Hematopoietic multipotent progenitor cell (in vitro differentiated cells): ENCODE measurements at regions not wholly inside any gene's neighbourhood (a gene's known extent, or its start where the extent isn't known, plus 50 kb on each side); places are given as distances from the start of the nearest gene placed in this dataset.

ENCODE experiments used
- DNase-seq, 3 donors: peaks; one replicate each; pipeline ENCODE4 v3.0.0-alpha.2; 2011 to 2015; ENCODE audit warnings: low read depth in 2 of 3, low spot score in 2 of 3

DNA sequence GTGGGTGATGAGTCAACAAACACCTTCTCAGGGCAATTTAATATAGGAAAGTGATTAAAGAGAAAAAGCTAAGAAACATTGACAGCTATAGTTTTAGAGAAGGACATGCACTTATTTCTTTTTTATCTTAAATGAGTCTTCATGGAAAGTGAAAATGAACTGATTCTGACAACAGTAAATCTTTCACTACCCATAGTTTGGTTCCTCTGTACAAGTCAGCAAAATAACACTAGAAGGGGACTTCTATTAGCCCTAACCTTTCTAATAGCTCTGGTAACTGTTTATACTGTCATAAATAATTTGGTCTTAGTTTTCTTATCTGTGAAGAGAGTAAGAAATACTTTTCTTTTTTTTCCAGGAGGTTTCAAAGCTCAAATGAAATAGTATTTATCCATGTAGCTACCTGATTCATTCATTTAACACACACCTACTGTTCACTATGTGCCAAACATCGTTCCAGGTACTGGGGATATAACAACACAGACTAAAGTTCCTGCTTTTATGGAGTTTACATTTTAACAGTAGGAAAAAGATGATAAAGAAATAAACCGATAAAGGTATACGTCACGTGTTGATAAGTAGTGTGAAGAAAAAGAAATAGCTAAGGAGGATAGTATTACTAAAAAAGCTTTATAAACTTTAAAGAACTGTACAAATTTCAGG, 148.2 kb downstream of the PCSK1 start:
- no peak for DNase-seq

GRCh38 chr5:96283589-96283988, 149.5 kb downstream of the PCSK1 start:
- no peak for DNase-seq

GRCh38 chr5:96282020-96282419, 151.0 kb downstream of the PCSK1 start:
- no peak for DNase-seq

GRCh38 chr5:96280946-96281393, 152.1 kb downstream of the PCSK1 start:
- no peak for DNase-seq

GRCh38 chr5:96279801-96280542, 153.1 kb downstream of the PCSK1 start:
- DNase-seq, result no peak

- no peak for DNase-seq
These were observed 154.1 kb downstream of the PCSK1 start for GRCh38 chr5:96278981-96279380.

DNA sequence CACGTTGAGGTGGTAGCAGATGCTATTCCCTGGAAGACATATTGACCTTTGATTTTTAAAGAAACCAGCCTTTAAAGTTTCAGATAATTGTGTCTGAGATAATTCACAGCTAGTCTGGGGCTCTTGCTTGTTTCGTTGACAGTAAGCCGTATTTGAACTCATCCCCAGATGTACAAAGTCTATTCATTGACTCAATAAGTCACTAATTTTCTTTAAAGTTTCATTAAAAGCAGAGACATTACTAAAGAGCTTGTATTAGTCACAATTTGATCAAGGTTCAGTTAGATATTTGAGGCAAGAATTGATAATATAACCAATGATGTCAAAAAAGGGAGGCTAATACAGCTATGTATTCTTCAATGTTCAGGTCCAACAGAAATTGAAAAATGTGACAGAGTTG, 158.0 kb downstream of the PCSK1 start:
- no peak for DNase-seq

- no peak for DNase-seq
These were observed 167.6 kb downstream of the PCSK1 start for GRCh38 chr5:96265487-96265886.

DNA sequence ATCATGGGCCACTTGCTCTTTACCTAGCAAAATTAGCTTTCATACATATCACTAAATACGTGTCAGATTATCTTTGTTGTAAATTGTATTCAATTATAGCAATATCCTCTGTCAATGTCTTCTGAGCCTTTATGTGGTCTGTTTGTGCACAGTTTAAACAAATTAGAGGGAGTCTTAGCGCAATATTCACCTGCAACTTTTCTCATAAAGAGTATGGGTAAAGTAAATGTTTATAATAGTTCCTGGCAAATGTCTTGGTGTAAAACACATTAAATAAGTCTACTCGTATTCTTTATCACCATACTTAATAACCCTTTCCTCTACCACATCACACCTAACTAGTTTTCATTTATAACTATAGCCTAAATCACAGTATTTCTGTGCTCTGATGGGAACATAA, 169.0 kb downstream of the PCSK1 start:
- no peak for DNase-seq

DNA sequence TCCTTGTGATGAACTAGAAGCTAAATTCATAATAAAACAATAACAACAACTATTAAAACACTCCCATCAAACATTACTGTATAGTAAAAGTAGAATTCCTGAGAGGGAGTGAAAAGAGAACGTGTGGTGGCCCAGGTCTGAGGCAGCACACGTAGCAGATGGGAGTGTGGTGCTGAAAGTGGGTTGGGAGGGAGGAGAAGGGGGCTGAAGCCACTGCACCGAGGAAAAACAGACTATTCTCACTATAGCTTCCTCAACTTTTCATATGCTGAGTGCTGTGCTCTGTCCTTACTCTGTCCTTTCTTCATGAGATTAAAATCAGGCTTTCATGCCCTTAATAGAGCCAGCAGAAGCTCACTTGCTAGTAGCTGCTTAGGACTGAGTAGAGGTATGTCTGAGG, 170.9 kb downstream of the PCSK1 start:
- DNase-seq, result no peak

DNA sequence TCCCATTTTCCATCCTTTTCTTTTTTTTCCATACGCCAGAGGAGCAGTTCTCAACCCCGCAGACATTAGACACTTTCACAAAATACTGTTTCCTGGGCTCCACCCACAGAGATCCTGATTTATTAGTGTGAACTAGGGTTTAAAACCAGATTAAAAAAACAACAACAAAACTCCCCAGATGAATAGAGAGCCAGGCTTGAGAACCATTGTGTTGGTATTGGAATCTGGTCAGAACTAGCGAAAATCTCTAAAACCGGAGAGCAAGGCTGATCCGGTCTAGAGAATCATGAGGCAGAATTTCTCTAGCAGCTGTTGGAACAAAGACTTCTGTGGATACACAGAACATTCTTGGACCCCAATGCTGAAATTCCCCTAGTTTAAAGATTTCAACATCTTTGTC, 173.0 kb downstream of the PCSK1 start:
- no peak for DNase-seq

DNA sequence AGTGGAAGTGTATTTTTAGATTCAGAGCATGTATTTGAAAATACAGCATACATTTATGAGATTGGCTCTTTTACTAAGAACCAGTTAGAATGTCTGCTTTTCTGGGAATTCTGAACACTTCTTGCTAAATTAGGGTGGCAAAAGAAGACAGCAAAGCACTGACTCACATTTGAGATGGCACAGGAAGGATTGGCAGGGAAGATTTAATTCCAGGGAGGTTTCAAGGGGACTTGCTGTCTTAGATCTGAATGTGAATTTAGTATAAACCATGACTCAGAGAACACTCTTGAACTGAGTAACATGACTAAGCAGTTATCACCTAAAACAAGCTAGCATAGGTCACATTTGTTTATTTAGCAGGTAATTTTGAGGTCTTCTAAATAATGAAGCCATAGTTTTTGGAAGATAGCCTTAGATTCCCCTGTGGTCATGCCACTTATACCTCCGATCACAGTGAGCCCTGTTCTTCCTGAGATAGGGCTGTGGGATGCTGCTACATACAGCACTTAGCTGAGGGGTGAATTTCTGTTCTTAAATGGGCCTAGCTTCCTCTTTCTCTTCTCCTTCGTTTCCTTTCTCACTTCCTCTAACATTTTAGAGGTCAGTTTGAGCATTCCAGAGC, 173.8 kb downstream of the PCSK1 start:
- DNase-seq, result peak in 2 of 3 donors; percentile 26 to 42

DNA sequence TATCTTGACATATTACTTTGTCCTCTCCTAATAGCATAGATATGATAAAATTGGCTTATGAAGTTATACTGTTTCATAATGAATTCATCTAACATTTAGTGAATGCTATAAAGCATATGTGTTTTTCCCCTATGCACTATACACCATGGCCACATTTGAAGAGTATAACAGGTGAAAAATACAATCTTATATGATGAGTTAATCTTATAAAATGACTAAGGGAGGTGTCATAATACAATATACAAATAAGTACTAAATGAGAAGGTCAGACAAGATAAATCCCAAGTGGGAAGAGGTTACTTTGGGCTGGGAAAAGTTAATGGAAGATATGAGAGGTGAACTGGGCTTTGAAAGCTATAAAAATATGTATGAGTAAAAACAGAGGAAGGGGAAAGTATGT, 174.4 kb downstream of the PCSK1 start:
- no peak for DNase-seq

DNA sequence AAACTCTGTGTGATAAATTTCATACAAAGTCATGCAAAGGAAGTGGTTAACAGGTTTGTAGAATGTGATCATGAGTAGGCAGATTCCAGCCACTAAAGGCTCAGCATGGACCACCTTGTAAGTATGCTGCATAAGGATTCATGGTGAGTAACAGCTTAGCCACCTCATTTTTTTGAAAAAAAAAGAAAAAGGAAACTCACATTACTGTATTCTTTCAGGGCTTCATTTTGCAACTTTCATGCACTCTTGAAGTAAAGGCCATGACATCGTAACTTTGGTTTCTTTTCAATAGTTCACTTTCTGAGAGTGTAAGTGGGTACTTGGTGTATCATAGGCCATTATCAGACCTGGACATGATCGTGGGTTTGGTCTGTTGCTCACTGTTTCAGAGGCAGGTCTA, 175.1 kb downstream of the PCSK1 start:
- peak in 1 of 3 donors; percentile 26 for DNase-seq

DNA sequence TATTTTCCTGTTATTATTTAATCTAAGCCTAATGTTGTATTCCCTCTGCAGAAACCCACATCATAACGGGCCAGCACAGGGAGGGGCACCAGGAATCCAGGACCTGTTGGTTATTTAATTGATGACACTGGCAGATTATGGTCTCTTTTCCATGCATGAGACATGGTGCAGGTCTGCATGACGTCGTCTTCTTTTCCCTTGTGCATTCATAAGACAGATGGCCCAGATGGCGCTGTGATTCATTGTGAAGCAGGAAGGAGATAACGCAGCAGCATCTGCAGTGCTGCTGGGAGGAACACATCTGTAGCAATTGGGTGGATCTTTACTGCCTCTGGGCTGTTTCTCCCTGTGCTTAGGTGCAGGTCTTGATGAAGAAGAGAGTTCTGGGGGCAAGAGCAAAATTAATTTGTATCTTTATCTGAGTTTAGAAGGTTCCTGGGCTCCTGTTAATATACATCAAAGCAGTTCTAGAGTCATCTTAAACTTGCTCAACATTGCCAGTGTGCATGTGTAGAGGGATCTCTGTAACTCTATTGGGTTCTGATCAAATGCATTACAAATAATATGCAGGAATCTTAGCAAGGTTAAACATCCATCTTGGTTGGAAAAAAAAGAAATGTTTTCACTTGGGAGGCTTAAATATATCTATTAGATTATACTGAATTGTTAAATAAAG, 176.1 kb downstream of the PCSK1 start:
- no peak for DNase-seq

GRCh38 chr5:96254980-96255691, 177.9 kb downstream of the PCSK1 start:
- DNase-seq, result no peak

- DNase-seq, result no peak
These were observed 179.9 kb downstream of the PCSK1 start for GRCh38 chr5:96253140-96253539.

GRCh38 chr5:96252596-96252995, 180.5 kb downstream of the PCSK1 start:
- DNase-seq, result no peak

DNA sequence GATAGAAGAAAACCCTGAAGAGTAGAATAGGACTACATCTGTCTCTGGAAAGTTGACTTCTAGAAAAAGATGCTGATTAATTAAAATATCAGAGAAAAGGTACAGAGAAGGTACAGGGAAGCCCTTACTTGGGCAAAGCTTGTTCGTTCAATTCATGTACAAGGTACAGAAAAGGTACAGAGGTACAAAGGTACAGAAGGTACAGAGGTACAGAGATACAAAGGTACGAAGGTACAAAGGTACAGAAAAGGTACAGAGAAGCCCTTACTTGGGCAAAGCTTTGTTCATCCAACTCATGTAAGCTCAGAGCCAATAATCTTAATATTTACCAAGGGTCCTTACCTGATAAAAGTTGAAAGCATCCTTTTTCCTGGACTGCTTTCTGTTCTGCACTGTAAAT, 182.3 kb downstream of the PCSK1 start:
- no peak for DNase-seq

- DNase-seq, result no peak
These were observed 184.9 kb downstream of the PCSK1 start for GRCh38 chr5:96248131-96248530.

DNA sequence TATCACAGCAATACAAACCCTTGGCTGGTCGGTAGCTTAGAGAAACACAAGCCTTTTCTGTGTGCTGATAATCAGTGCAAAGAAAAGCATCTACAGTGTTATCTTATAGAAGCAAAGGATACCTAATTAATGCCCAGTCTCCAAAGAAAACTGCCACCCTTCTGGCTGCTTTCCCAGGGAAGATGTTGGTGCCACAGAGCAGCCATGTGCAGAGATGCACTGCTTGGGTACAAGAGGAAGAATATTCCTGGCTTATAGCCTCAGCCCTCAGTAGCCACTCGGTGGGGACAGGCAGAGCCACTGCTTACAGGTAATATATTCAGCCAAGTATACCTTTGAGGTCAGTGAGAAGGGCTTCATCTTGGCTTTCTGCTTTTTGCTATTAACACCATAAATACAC, 185.3 kb downstream of the PCSK1 start:
- no peak for DNase-seq
